ENCODE measurements at regions not wholly inside any gene's neighbourhood (a gene's known extent, or its start where the extent isn't known, plus 50 kb on each side); places are given as distances from the start of the nearest gene placed in this dataset.

- TF ChIP-seq CTCF (IDR thresholded peaks at IDR 0.05) (no peak), EZH2phosphoT487 (IDR thresholded peaks at IDR 0.05) (no peak), EZH2 (IDR thresholded peaks at IDR 0.05) (no peak)
Measured at GRCh38 chr22:22400099-22400498, 108.4 kb downstream of the ZNF280B start.

All from neural progenitor cell (in vitro differentiated cells).